K562 (cell line): ENCODE measurements at regions not wholly inside any gene's neighbourhood (a gene's known extent, or its start where the extent isn't known, plus 50 kb on each side); places are given as distances from the start of the nearest gene placed in this dataset.

ENCODE experiments used
- ATAC-seq: fragments of 200-7000 bp; cut with Tn5 transposase; 3 replicates; pipeline ENCODE4 v1.9.1; 2020; ENCODE audit warnings: moderate library complexity
- BruUV-seq: library from RNA; stranded (reverse); fragments of 400-500 nt; replicated peaks from 2 replicates; lab custom pipeline; 2021; lab: Mats Ljungman, UMichigan
- CTCF ChIA-PET: fragments of 300-600 bp; formaldehyde crosslinking; extraction: SDS; loops from one replicate; lab custom pipeline; 2021; ENCODE audit warnings: low intra/inter-chr PET ratio; lab: Yijun Ruan, JAX
- POLR2A ChIA-PET: fragments of 300-600, 350-650 bp; sonication (Branson Sonifier 250); formaldehyde crosslinking; extraction: SDS; loops from one replicate; lab custom pipeline; 2021; ENCODE audit warnings: antibody characterized with exemption, inconsistent platforms; lab: Yijun Ruan, JAX
- DNase-seq, 4 experiments: peaks; one replicate each; pipeline versions ENCODE4 v3.0.0 to v3.0.0-alpha.2; 2011 to 2018; ENCODE audit warnings: low spot score in 3 of 4, mixed read lengths in 3 of 4; ENCODE audit errors: extremely low read depth in 1 of 4
- FAIRE-seq: peaks from 2 replicates; lab custom pipeline; 2011; peaks lifted over from hg19 to GRCh38; lab: Jason Lieb, UNC
- H2AFZ ChIP-seq: 2 replicates; pipeline ENCODE4 v1.6.0; 2011; ENCODE audit warnings: low read depth, low read length, control low read depth, inconsistent platforms
- H3K27ac ChIP-seq: fragments of 200-600 bp; 3 replicates; pipeline ENCODE4 v1.8.0; 2011; ENCODE audit warnings: low read depth, mild to moderate bottlenecking, control low read depth, inconsistent platforms, low read length, moderate library complexity, mixed read lengths; ENCODE audit errors: extremely low read depth
- H3K27me3 ChIP-seq, 2 experiments: fragments of 300-600 bp in 1 of 2; 2 replicates in 1 of 2; 3 replicates in 1 of 2; pipeline versions ENCODE4 v1.6.0 to v1.8.0; 2011; ENCODE audit warnings: inconsistent platforms in 2 of 2, low read length in 2 of 2, mild to moderate bottlenecking in 1 of 2, mixed read lengths in 1 of 2, moderate library complexity in 1 of 2; ENCODE audit not compliant: control insufficient read depth in 2 of 2, insufficient read depth in 2 of 2
- H3K36me3 ChIP-seq: fragments of 300-600 bp; 3 replicates; pipeline ENCODE4 v1.8.0; 2011; ENCODE audit warnings: mild to moderate bottlenecking, low read length, inconsistent platforms; ENCODE audit not compliant: control insufficient read depth, insufficient read depth
- H3K4me1 ChIP-seq, 2 experiments: fragments of 200-600 bp in 1 of 2; replicated peaks in 1 of 2; 2 replicates in 1 of 2; 3 replicates in 1 of 2; pipeline versions ENCODE4 v1.5.1 to v1.8.0; 2011; ENCODE audit warnings: inconsistent platforms in 2 of 2, low read length in 2 of 2, mild to moderate bottlenecking in 1 of 2, mixed read lengths in 1 of 2, moderate library complexity in 1 of 2; ENCODE audit not compliant: control insufficient read depth in 2 of 2, insufficient read depth in 2 of 2
- H3K4me2 ChIP-seq: 2 replicates; pipeline ENCODE4 v1.6.1; 2011; ENCODE audit warnings: low read length, control low read depth, inconsistent platforms, mixed read lengths; ENCODE audit not compliant: insufficient read depth
- H3K4me3 ChIP-seq: fragments of 200-600 bp; sonication (generic), shearing (Covaris generic); 2 replicates; pipeline ENCODE4 v1.5.1; 2016; ENCODE audit warnings: control low read depth, inconsistent platforms
- H3K79me2 ChIP-seq: fragments of 200-600 bp; 3 replicates; pipeline ENCODE4 v1.8.0; 2011; ENCODE audit warnings: low read length, inconsistent platforms; ENCODE audit not compliant: control insufficient read depth, insufficient read depth
- H3K9ac ChIP-seq, 2 experiments: 2 replicates each; pipeline versions ENCODE4 v1.6.0 to v1.6.1; 2011; ENCODE audit warnings: low read depth in 2 of 2, low read length in 2 of 2, control low read depth in 1 of 2, inconsistent platforms in 1 of 2, mild to moderate bottlenecking in 1 of 2, mixed read lengths in 1 of 2; ENCODE audit not compliant: insufficient read depth in 1 of 2
- H3K9me1 ChIP-seq: one replicate; pipeline ENCODE4 v1.6.0; 2011; ENCODE audit warnings: inconsistent platforms, mild to moderate bottlenecking, low read length, moderate library complexity; ENCODE audit not compliant: control insufficient read depth, insufficient read depth
- H3K9me3 ChIP-seq: replicated peaks from 2 replicates; pipeline ENCODE4 v1.5.1; 2011; ENCODE audit warnings: low read depth, low read length, inconsistent platforms; ENCODE audit not compliant: control insufficient read depth, insufficient read depth
- H4K20me1 ChIP-seq: replicated peaks from 2 replicates; pipeline ENCODE4 v1.6.1; 2011; ENCODE audit warnings: low read length, inconsistent platforms, mixed read lengths; ENCODE audit not compliant: control insufficient read depth, insufficient read depth
- CBX2 ChIP-seq: fragments of 200-600 bp; sonication (generic); IDR thresholded peaks from one replicate; pipeline ENCODE4 v1.6.1; 2012; ENCODE audit warnings: mild to moderate bottlenecking, low read length, inconsistent platforms; ENCODE audit not compliant: insufficient read depth, poor library complexity, severe bottlenecking
- DIDO1 ChIP-seq: fragments of 450-650 bp; IDR thresholded peaks from 2 replicates; pipeline ENCODE4 v1.6.1; 2016; ENCODE audit warnings: low read depth, missing biosample characterization, missing genetic modification characterization
- DPF2 ChIP-seq: fragments of 450-650 bp; IDR thresholded peaks from 2 replicates; pipeline ENCODE4 v1.6.1; 2016
- E2F3 ChIP-seq: fragments of 250-450 bp; sonication (Bioruptor Pico); IDR thresholded peaks from 2 replicates; pipeline ENCODE4 v1.4.0; 2020; ENCODE audit warnings: mild to moderate bottlenecking
- HDAC2 ChIP-seq: fragments of 450-650 bp; IDR thresholded peaks from 2 replicates; pipeline ENCODE4 v1.6.1; 2016; ENCODE audit warnings: mild to moderate bottlenecking
- HSF4 ChIP-seq: fragments of 250-450 bp; sonication (Bioruptor Pico); IDR thresholded peaks from 2 replicates; pipeline ENCODE4 v2.1.2; 2022; ENCODE audit warnings: mild to moderate bottlenecking, moderate library complexity, borderline replicate concordance
- NRF1 ChIP-seq, 2 experiments: fragments of 450-650 bp; IDR thresholded peaks in 1 of 2; conservative IDR thresholded peaks in 1 of 2; 2 replicates each; pipeline ENCODE4 v1.6.1; 2014; ENCODE audit warnings: mild to moderate bottlenecking in 2 of 2
- RBM14 ChIP-seq: fragments of 200-400 bp; formaldehyde crosslinking; IDR thresholded peaks from 2 replicates; pipeline ENCODE4 v1.6.1; 2018; ENCODE audit warnings: low read depth, mild to moderate bottlenecking, low read length, moderate library complexity, borderline replicate concordance; ENCODE audit not compliant: insufficient read depth
- SMARCE1 ChIP-seq: fragments of 450-650 bp; IDR thresholded peaks from 2 replicates; pipeline ENCODE4 v1.7.1; 2016; ENCODE audit warnings: mild to moderate bottlenecking
- THRAP3 ChIP-seq: fragments of 450-650 bp; IDR thresholded peaks from 2 replicates; pipeline ENCODE4 v1.6.1; 2016; ENCODE audit warnings: mild to moderate bottlenecking, inconsistent platforms, borderline replicate concordance
- XRCC4 ChIP-seq: IDR thresholded peaks from one replicate; pipeline ENCODE4 v1.6.1; 2011; ENCODE audit not compliant: insufficient read depth, insufficient read length; ENCODE audit errors: extremely low read depth
- ZNF764 ChIP-seq: fragments of 250-450 bp; sonication (Bioruptor Pico); IDR thresholded peaks from 2 replicates; pipeline ENCODE4 v1.4.0; 2020; ENCODE audit warnings: low read depth, mild to moderate bottlenecking, moderate library complexity
- WGBS: fragments of 100-300 bp; shearing (Covaris generic); methylation state at CpG from one replicate; pipeline ENCODE4 v1.1.6; 2016; ENCODE audit warnings: low coverage, mixed read lengths; ENCODE audit not compliant: insufficient coverage; ENCODE audit errors: missing lambda C conversion rate; 5-methylcytosine and 5-hydroxymethylcytosine counted together
- in situ Hi-C: fragments of 300-500 bp; cut with MboI; formaldehyde crosslinking; loops from 4 replicates; pipeline ENCODE4 v1.15.0; 2018; ENCODE audit warnings: inconsistent platforms, mixed read lengths
- intact Hi-C: fragments of 100-400 bp; cut with micrococcal nuclease; formaldehyde crosslinking; loops from 2 replicates; pipeline ENCODE4 v1.14.2; 2022
- TF ChIP-seq, protein P1 (sequence below): fragments of 450-650 bp; formaldehyde crosslinking; IDR thresholded peaks from 2 replicates; pipeline ENCODE4 v1.4.0; 2022; ENCODE audit warnings: missing genetic modification characterization

DNA sequence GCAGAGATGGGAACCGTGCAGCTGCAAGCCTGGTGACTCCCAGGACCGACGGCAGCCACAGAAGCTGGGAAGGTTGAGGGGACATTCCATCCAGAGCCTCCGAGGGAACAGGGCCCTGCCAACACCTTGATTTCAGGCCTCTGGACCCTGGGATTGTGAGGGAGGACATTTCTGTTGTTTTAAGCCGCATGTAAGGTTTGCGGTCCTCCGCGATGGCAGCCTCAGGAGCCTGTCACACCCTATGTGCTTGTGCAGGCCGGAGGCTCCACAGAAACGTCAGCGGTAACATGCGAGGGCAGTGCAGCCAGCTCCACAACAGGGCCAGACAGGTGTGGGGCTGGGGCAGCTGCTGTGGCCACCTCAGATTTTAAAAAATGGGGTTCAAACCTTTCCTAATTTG, 144.7 kb upstream of the SHH start:
- intact Hi-C loops = no loop called here
- H3K4me2 ChIP-seq = no peak overlapping the region
- no peak overlapping the region for H2AFZ ChIP-seq
- H4K20me1 ChIP-seq = peaks cover 8% of the 10 kb centered on the region; the same call in 1 of the 2 replicates
- H3K27me3 ChIP-seq = peaks cover 26 to 78% of the 10 kb centered on the region in 2 experiments
- WGBS = 1% methylated on average over 12 of the region's 12 CpGs
- H3K79me2 ChIP-seq = no peaks in the 10 kb centered on the region
- no peak for FAIRE-seq
- H3K9ac ChIP-seq = no peak overlapping the region
- CTCF ChIA-PET = no interaction called here
- ATAC-seq = no peak
- H3K27ac ChIP-seq = no peak overlapping the region
- no peak for TF ChIP-seq E2F3
- TF ChIP-seq, all 486 proteins: peak for 0
- H3K9me1 ChIP-seq = no peaks in the 10 kb centered on the region
- H3K9me3 ChIP-seq = no peaks in the 10 kb centered on the region; the same call in 1 of the 2 replicates
- H3K4me1 ChIP-seq = peaks cover 0 to 5% of the 10 kb centered on the region in 2 experiments; a peak in 1 of 5 replicates
- no peak for DNase-seq
- no peak overlapping the region for H3K4me3 ChIP-seq
- in situ Hi-C loops = no loop called here
- POLR2A ChIA-PET = no interaction called here
- H3K36me3 ChIP-seq = no peaks in the 10 kb centered on the region
- no TSS peak for BruUV-seq

DNA sequence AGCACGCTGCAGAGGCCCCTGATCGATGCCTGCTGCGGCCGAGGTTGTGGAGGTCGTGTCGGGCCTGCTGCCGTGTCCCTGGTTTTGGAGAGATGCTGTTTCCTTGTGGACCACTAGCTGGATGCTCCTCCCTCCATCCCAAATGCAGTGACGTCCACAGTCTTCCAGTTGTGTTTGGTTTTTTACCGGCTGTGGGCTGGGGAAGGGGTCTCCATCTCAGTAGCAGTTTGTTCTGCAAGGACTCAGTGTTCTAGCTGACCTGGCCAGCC, 143.0 kb upstream of the SHH start:
- H3K9me3 ChIP-seq = no peaks in the 10 kb centered on the region; the same call in 1 of the 2 replicates
- no peak overlapping the region for H3K4me3 ChIP-seq
- under 1% methylated on average over 9 of the region's 9 CpGs for WGBS
- H3K27me3 ChIP-seq = peaks cover 21 to 78% of the 10 kb centered on the region in 2 experiments
- ATAC-seq (no peak), DNase-seq (no peak), FAIRE-seq (no peak)
- ChIA-PET POLR2A (no interaction called here), CTCF (no interaction called here)
- BruUV-seq = no TSS peak
- in situ Hi-C loops (no loop called here), intact Hi-C loops (no loop called here)
- H3K79me2 ChIP-seq = no peaks in the 10 kb centered on the region
- no peaks in the 10 kb centered on the region for H3K36me3 ChIP-seq
- H3K9ac ChIP-seq = no peak overlapping the region
- H3K4me1 ChIP-seq = no peaks in the 10 kb centered on the region; a peak in 1 of 5 replicates
- H3K4me2 ChIP-seq = no peak overlapping the region
- no peak overlapping the region for H3K27ac ChIP-seq
- no peaks in the 10 kb centered on the region for H3K9me1 ChIP-seq
- H2AFZ ChIP-seq = no peak overlapping the region
- H4K20me1 ChIP-seq = peaks cover 8% of the 10 kb centered on the region; the same call in 1 of the 2 replicates
- TF ChIP-seq HSF4 (CRISPR knock-in tag) = no peak
- TF ChIP-seq RBM14 = no peak
- no peak for TF ChIP-seq XRCC4
- TF ChIP-seq SMARCE1 = no peak
- no peak for TF ChIP-seq CBX2
- no peak for TF ChIP-seq THRAP3
- TF ChIP-seq, protein P1, sequence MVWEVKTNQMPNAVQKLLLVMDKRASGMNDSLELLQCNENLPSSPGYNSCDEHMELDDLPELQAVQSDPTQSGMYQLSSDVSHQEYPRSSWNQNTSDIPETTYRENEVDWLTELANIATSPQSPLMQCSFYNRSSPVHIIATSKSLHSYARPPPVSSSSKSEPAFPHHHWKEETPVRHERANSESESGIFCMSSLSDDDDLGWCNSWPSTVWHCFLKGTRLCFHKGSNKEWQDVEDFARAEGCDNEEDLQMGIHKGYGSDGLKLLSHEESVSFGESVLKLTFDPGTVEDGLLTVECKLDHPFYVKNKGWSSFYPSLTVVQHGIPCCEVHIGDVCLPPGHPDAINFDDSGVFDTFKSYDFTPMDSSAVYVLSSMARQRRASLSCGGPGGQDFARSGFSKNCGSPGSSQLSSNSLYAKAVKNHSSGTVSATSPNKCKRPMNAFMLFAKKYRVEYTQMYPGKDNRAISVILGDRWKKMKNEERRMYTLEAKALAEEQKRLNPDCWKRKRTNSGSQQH = no peak
- TF ChIP-seq ZNF764 (CRISPR knock-in tag) = no peak
- TF ChIP-seq HDAC2 = no peak
- no peak for TF ChIP-seq DPF2
- no peak for TF ChIP-seq DIDO1 (tag)
- TF ChIP-seq NRF1 (conservative IDR thresholded peaks at IDR 0.05 in 1 of 2, IDR thresholded peaks at IDR 0.05 in 1 of 2) = no peak
